ENCODE measurements at regions not wholly inside any gene's neighbourhood (a gene's known extent, or its start where the extent isn't known, plus 50 kb on each side); places are given as distances from the start of the nearest gene placed in this dataset.

- TF ChIP-seq ARNTL (CRISPR knock-in tag; IDR thresholded peaks at IDR 0.05; ENCODE audit: borderline replicate concordance, low read depth) (no peak), TOX (CRISPR knock-in tag; IDR thresholded peaks at IDR 0.05; ENCODE audit: borderline replicate concordance) (no peak)
- TF ChIP-seq, protein P1, sequence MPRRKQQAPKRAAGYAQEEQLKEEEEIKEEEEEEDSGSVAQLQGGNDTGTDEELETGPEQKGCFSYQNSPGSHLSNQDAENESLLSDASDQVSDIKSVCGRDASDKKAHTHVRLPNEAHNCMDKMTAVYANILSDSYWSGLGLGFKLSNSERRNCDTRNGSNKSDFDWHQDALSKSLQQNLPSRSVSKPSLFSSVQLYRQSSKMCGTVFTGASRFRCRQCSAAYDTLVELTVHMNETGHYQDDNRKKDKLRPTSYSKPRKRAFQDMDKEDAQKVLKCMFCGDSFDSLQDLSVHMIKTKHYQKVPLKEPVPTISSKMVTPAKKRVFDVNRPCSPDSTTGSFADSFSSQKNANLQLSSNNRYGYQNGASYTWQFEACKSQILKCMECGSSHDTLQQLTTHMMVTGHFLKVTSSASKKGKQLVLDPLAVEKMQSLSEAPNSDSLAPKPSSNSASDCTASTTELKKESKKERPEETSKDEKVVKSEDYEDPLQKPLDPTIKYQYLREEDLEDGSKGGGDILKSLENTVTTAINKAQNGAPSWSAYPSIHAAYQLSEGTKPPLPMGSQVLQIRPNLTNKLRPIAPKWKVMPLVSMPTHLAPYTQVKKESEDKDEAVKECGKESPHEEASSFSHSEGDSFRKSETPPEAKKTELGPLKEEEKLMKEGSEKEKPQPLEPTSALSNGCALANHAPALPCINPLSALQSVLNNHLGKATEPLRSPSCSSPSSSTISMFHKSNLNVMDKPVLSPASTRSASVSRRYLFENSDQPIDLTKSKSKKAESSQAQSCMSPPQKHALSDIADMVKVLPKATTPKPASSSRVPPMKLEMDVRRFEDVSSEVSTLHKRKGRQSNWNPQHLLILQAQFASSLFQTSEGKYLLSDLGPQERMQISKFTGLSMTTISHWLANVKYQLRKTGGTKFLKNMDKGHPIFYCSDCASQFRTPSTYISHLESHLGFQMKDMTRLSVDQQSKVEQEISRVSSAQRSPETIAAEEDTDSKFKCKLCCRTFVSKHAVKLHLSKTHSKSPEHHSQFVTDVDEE (CRISPR knock-in tag; IDR thresholded peaks at IDR 0.05) = no peak
- ATAC-seq = no peak
Observed at GRCh38 chr17:6893382-6894205, 62.1 kb upstream of the TEKT1 start.

DNA sequence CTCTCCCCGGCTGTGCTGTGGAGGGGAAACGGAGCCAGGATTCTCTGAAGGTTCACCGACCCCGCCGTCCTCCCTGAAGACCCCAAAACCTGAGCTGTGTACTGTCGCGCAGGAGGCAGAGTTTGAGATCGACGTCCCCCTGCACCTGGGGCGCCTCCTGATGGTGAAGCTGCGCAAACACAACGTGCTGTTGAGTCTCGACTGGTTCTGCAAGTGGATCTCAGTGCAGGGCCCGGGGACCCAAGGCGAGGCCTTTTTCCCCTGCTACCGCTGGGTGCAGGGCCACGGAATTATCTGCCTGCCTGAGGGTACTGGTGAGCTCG is 62.6 kb upstream of the TEKT1 start:
- ATAC-seq = no peak
- no peak for TF ChIP-seq ZNF565 (CRISPR knock-in tag; conservative IDR thresholded peaks at IDR 0.05; ENCODE audit: low read depth)
- no peak for TF ChIP-seq ZFP30 (CRISPR knock-in tag; IDR thresholded peaks at IDR 0.05)
- TF ChIP-seq OSR1 (CRISPR knock-in tag; IDR thresholded peaks at IDR 0.05) = no peak
- TF ChIP-seq SNAI2 (CRISPR knock-in tag; IDR thresholded peaks at IDR 0.05) = no peak
- TF ChIP-seq, protein P2, sequence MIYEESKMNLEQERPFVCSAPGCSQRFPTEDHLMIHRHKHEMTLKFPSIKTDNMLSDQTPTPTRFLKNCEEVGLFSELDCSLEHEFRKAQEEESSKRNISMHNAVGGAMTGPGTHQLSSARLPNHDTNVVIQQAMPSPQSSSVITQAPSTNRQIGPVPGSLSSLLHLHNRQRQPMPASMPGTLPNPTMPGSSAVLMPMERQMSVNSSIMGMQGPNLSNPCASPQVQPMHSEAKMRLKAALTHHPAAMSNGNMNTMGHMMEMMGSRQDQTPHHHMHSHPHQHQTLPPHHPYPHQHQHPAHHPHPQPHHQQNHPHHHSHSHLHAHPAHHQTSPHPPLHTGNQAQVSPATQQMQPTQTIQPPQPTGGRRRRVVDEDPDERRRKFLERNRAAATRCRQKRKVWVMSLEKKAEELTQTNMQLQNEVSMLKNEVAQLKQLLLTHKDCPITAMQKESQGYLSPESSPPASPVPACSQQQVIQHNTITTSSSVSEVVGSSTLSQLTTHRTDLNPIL (CRISPR knock-in tag; IDR thresholded peaks at IDR 0.05; ENCODE audit: low read depth) = no peak
- TF ChIP-seq, protein P3, sequence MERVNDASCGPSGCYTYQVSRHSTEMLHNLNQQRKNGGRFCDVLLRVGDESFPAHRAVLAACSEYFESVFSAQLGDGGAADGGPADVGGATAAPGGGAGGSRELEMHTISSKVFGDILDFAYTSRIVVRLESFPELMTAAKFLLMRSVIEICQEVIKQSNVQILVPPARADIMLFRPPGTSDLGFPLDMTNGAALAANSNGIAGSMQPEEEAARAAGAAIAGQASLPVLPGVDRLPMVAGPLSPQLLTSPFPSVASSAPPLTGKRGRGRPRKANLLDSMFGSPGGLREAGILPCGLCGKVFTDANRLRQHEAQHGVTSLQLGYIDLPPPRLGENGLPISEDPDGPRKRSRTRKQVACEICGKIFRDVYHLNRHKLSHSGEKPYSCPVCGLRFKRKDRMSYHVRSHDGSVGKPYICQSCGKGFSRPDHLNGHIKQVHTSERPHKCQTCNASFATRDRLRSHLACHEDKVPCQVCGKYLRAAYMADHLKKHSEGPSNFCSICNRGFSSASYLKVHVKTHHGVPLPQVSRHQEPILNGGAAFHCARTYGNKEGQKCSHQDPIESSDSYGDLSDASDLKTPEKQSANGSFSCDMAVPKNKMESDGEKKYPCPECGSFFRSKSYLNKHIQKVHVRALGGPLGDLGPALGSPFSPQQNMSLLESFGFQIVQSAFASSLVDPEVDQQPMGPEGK (CRISPR knock-in tag; IDR thresholded peaks at IDR 0.05; ENCODE audit: borderline replicate concordance) = no peak
- TF ChIP-seq, protein P1 (CRISPR knock-in tag; IDR thresholded peaks at IDR 0.05) = no peak
- TF ChIP-seq ARNTL (CRISPR knock-in tag; IDR thresholded peaks at IDR 0.05; ENCODE audit: borderline replicate concordance, low read depth) = no peak
- TF ChIP-seq POU6F1 (CRISPR knock-in tag; IDR thresholded peaks at IDR 0.05; ENCODE audit: borderline replicate concordance, low read depth) = no peak
- no peak for TF ChIP-seq BACH2 (CRISPR knock-in tag; IDR thresholded peaks at IDR 0.05; ENCODE audit: borderline replicate concordance)
- no peak for TF ChIP-seq ISL1 (CRISPR knock-in tag; IDR thresholded peaks at IDR 0.05)
- TF ChIP-seq ESRRG (CRISPR knock-in tag; IDR thresholded peaks at IDR 0.05) = no peak

GRCh38 chr17:6901086-6901485 is 69.6 kb upstream of the TEKT1 start:
- ATAC-seq = no peak
- TF ChIP-seq OSR1 (CRISPR knock-in tag; IDR thresholded peaks at IDR 0.05) (no peak), ZNF8 (CRISPR knock-in tag; IDR thresholded peaks at IDR 0.05) (no peak), TCF4 (CRISPR knock-in tag; IDR thresholded peaks at IDR 0.05; ENCODE audit: borderline replicate concordance) (no peak), ZFP30 (CRISPR knock-in tag; IDR thresholded peaks at IDR 0.05) (no peak), BACH2 (CRISPR knock-in tag; IDR thresholded peaks at IDR 0.05; ENCODE audit: borderline replicate concordance) (no peak), ZNF70 (CRISPR knock-in tag; IDR thresholded peaks at IDR 0.05) (no peak), SNAI2 (CRISPR knock-in tag; IDR thresholded peaks at IDR 0.05) (no peak), GLIS3 (CRISPR knock-in tag; IDR thresholded peaks at IDR 0.05) (no peak), POU6F1 (CRISPR knock-in tag; IDR thresholded peaks at IDR 0.05; ENCODE audit: borderline replicate concordance, low read depth) (no peak), ARNTL (CRISPR knock-in tag; IDR thresholded peaks at IDR 0.05; ENCODE audit: borderline replicate concordance, low read depth) (no peak)
- TF ChIP-seq, protein P4, sequence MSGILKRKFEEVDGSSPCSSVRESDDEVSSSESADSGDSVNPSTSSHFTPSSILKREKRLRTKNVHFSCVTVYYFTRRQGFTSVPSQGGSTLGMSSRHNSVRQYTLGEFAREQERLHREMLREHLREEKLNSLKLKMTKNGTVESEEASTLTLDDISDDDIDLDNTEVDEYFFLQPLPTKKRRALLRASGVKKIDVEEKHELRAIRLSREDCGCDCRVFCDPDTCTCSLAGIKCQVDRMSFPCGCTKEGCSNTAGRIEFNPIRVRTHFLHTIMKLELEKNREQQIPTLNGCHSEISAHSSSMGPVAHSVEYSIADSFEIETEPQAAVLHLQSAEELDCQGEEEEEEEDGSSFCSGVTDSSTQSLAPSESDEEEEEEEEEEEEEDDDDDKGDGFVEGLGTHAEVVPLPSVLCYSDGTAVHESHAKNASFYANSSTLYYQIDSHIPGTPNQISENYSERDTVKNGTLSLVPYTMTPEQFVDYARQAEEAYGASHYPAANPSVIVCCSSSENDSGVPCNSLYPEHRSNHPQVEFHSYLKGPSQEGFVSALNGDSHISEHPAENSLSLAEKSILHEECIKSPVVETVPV (CRISPR knock-in tag; IDR thresholded peaks at IDR 0.05) = no peak
- TF ChIP-seq, protein P3 (CRISPR knock-in tag; IDR thresholded peaks at IDR 0.05; ENCODE audit: borderline replicate concordance) = no peak

Data from SK-N-SH treated with all-trans-retinoic acid at 6 μM for 48 hours (cell line).